Karpas-422 (cell line): ENCODE measurements at regions not wholly inside any gene's neighbourhood (a gene's known extent, or its start where the extent isn't known, plus 50 kb on each side); places are given as distances from the start of the nearest gene placed in this dataset.

ENCODE experiments used
- DNase-seq: peaks from one replicate; pipeline ENCODE4 v3.0.0-alpha.2; 2015
- H2AFZ ChIP-seq: fragments of 200-600 bp; sonication (generic); 2 replicates; pipeline ENCODE4 v1.6.1; 2014; ENCODE audit warnings: antibody characterized with exemption, low read length, mixed read lengths
- H3K27ac ChIP-seq: fragments of 200-600 bp; sonication (generic); 2 replicates; pipeline ENCODE4 v1.5.1; 2014; ENCODE audit warnings: mild to moderate bottlenecking, low read length, moderate library complexity
- H3K27me3 ChIP-seq: fragments of 200-600 bp; sonication (generic); 2 replicates; pipeline ENCODE4 v1.6.1; 2014; ENCODE audit warnings: low read length, mixed read lengths
- H3K36me3 ChIP-seq: fragments of 200-600 bp; sonication (generic); 2 replicates; pipeline ENCODE4 v1.6.1; 2014; ENCODE audit warnings: low read length, mixed read lengths; ENCODE audit not compliant: insufficient read depth
- H3K4me1 ChIP-seq: fragments of 200-600 bp; sonication (generic); 2 replicates; pipeline ENCODE4 v1.6.1; 2014; ENCODE audit warnings: mild to moderate bottlenecking, low read length, mixed read lengths
- H3K4me2 ChIP-seq: fragments of 200-600 bp; sonication (generic); 2 replicates; pipeline ENCODE4 v1.6.1; 2014; ENCODE audit warnings: low read length, low read depth, mild to moderate bottlenecking; ENCODE audit not compliant: poor library complexity, severe bottlenecking
- H3K4me3 ChIP-seq: fragments of 200-600 bp; sonication (generic); 2 replicates; pipeline ENCODE4 v1.5.1; 2014; ENCODE audit warnings: mild to moderate bottlenecking, antibody characterized with exemption, low read length, mixed read lengths
- H3K79me2 ChIP-seq: fragments of 200-600 bp; sonication (generic); 2 replicates; pipeline ENCODE4 v1.6.1; 2014; ENCODE audit warnings: mild to moderate bottlenecking, low read length, mixed read lengths
- H3K9ac ChIP-seq: fragments of 200-600 bp; sonication (generic); 2 replicates; pipeline ENCODE4 v1.6.0; 2014; ENCODE audit warnings: low read length
- H3K9me2 ChIP-seq: fragments of 200-600 bp; sonication (generic), shearing (Covaris generic); replicated peaks from 2 replicates; pipeline ENCODE4 v1.6.0; 2014; ENCODE audit warnings: mild to moderate bottlenecking, low read length, moderate library complexity; ENCODE audit not compliant: insufficient read depth
- H3K9me3 ChIP-seq: fragments of 300-700, 200-600 bp; sonication (generic); 2 replicates; pipeline ENCODE4 v1.6.1; 2014; ENCODE audit warnings: low read length, mixed read lengths
- H4K20me1 ChIP-seq: fragments of 200-600 bp; sonication (generic); 2 replicates; pipeline ENCODE4 v1.6.1; 2014; ENCODE audit warnings: mild to moderate bottlenecking, antibody characterized with exemption, low read length, low read depth; ENCODE audit not compliant: insufficient read depth

DNA sequence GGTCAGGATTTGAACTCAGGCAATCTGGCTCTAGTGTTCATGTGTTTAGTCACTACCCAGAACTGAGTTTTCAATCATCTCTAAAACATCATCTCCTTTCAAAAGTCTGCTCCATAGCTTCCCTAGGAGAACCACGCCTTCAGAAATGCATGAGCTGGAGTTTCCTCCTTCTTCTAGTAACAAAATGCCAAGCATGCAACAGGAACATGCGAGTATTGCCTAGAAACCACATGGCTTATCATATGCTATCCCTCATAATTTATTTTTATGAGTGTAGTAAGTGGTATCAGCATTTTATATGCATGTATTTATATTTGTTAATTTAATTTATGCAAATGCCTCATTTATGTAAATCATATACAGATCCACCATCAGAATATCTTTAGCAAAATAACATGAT lies 170.9 kb downstream of the RAB11FIP2 start:
- Histone ChIP-seq H3K9ac (no peak overlapping the region), H3K27ac (no peak overlapping the region), H2AFZ (no peak overlapping the region), H3K36me3 (no peaks in the 10 kb centered on the region), H3K79me2 (no peaks in the 10 kb centered on the region), H3K4me1 (no peaks in the 10 kb centered on the region), H4K20me1 (no peaks in the 10 kb centered on the region), H3K9me2 (no peaks in the 10 kb centered on the region), H3K27me3 (no peaks in the 10 kb centered on the region), H3K9me3 (no peaks in the 10 kb centered on the region), H3K4me3 (no peak overlapping the region), H3K4me2 (no peak overlapping the region)
- no peak for DNase-seq

DNA sequence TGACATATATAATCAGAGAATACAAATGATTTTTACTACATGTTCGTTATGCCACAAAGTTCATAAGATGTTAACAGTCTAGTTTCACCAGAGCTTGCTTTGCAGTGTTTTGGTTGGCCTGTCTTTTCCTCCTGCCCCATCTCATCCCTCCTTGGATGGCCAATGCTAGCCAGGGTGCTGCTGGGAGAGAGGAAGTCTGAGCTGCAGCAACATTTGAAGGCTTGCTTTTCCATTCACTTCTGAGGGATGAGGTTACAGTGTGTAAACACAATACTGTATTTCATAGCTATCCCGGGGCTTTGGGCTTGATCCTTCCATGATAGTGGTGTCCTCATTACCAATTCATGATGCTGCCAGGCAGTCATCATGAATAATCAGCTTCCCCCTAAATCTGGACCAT lies 170.5 kb downstream of the RAB11FIP2 start:
- no peaks in the 10 kb centered on the region for H3K79me2 ChIP-seq
- H3K9me2 ChIP-seq, result no peaks in the 10 kb centered on the region
- no peaks in the 10 kb centered on the region for H3K9me3 ChIP-seq
- H2AFZ ChIP-seq, result no peak overlapping the region
- H3K27ac ChIP-seq, result no peak overlapping the region
- H3K4me1 ChIP-seq, result no peaks in the 10 kb centered on the region
- H4K20me1 ChIP-seq, result no peaks in the 10 kb centered on the region
- DNase-seq, result no peak
- no peak overlapping the region for H3K9ac ChIP-seq
- H3K4me2 ChIP-seq, result no peak overlapping the region
- H3K4me3 ChIP-seq, result no peak overlapping the region
- H3K36me3 ChIP-seq, result no peaks in the 10 kb centered on the region
- no peaks in the 10 kb centered on the region for H3K27me3 ChIP-seq

DNA sequence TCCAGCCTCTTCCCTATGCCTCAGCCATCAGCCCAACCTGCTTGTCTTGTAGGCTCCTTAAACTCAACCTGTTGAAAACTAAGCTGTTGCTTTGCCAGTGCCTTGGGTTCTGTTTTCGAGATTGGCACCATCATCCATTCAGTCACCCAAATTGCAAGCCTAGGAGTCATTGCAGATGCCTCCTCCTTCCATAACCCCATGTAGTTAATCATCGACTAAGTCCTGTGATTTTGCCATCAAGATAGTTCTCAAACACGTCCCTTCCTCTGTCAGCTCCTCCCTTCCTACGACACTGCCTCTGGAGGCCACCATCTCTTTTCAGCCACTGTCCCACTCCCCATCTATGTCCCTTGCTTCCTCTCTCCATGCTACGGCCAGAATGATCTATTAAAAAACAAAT lies 168.1 kb downstream of the RAB11FIP2 start:
- H3K4me2 ChIP-seq, result no peak overlapping the region

DNA sequence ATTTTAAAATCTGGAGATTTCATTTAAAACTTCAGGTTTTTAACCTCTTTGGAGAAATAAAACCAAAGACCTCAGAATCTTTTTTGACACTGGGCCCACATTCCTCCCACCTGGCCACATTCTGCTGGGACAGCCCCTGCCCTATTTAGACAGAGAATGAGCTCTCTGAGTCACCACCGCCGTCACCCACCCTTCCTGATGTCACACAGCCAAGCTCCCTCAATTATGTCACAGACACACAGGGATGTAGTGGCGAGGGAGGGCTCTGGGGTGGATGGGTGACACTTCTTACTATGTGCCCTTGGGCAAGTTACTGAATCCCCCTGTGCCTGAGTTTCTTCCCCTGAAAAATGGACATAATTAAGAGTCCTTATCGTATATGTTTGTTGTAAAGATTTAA lies 162.6 kb downstream of the RAB11FIP2 start:
- DNase-seq, result no peak
- H2AFZ ChIP-seq, result no peak overlapping the region
- no peaks in the 10 kb centered on the region for H3K9me3 ChIP-seq
- H3K4me3 ChIP-seq, result no peak overlapping the region
- no peaks in the 10 kb centered on the region for H3K36me3 ChIP-seq
- no peaks in the 10 kb centered on the region for H3K79me2 ChIP-seq
- no peak overlapping the region for H3K27ac ChIP-seq
- no peaks in the 10 kb centered on the region for H3K4me1 ChIP-seq
- H3K9ac ChIP-seq, result no peak overlapping the region
- no peaks in the 10 kb centered on the region for H3K27me3 ChIP-seq
- H4K20me1 ChIP-seq, result no peaks in the 10 kb centered on the region
- H3K9me2 ChIP-seq, result no peaks in the 10 kb centered on the region
- no peak overlapping the region for H3K4me2 ChIP-seq

More for the DNA sequence above, 168.1 kb downstream of the RAB11FIP2 start:
- no peaks in the 10 kb centered on the region for H4K20me1 ChIP-seq
- H2AFZ ChIP-seq, result no peak overlapping the region
- H3K27me3 ChIP-seq, result no peaks in the 10 kb centered on the region
- no peak overlapping the region for H3K9ac ChIP-seq
- H3K79me2 ChIP-seq, result no peaks in the 10 kb centered on the region
- no peaks in the 10 kb centered on the region for H3K9me2 ChIP-seq
- H3K36me3 ChIP-seq, result no peaks in the 10 kb centered on the region
- no peaks in the 10 kb centered on the region for H3K4me1 ChIP-seq
- DNase-seq, result no peak
- no peaks in the 10 kb centered on the region for H3K9me3 ChIP-seq
- no peak overlapping the region for H3K4me3 ChIP-seq
- no peak overlapping the region for H3K27ac ChIP-seq

DNA sequence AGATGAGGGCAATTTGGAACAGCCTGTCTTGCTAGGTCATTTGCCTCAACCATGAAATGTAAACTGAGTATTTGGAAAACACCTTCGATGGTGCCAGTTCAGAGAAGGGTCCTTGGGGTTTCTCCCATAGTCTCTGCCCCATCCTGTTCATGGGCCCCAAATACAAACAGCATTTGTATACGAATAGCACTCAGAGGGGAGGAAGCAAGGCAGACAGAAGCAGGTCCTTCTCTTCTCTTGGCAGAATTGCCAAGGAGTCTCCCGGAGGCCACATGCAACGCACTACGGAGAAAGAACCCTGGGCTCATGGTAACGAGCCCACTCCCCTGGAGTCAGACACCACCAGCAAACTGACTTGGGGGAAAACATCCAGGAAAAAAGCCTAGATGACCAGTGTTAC lies 162.1 kb downstream of the RAB11FIP2 start:
- H3K9ac ChIP-seq, result no peak overlapping the region
- no peak for DNase-seq
- no peaks in the 10 kb centered on the region for H3K27me3 ChIP-seq
- no peaks in the 10 kb centered on the region for H3K9me3 ChIP-seq
- H3K4me2 ChIP-seq, result no peak overlapping the region
- H3K79me2 ChIP-seq, result no peaks in the 10 kb centered on the region
- H4K20me1 ChIP-seq, result no peaks in the 10 kb centered on the region
- H3K9me2 ChIP-seq, result no peaks in the 10 kb centered on the region
- no peak overlapping the region for H3K27ac ChIP-seq
- no peak overlapping the region for H2AFZ ChIP-seq
- no peaks in the 10 kb centered on the region for H3K4me1 ChIP-seq
- no peaks in the 10 kb centered on the region for H3K36me3 ChIP-seq
- no peak overlapping the region for H3K4me3 ChIP-seq

DNA sequence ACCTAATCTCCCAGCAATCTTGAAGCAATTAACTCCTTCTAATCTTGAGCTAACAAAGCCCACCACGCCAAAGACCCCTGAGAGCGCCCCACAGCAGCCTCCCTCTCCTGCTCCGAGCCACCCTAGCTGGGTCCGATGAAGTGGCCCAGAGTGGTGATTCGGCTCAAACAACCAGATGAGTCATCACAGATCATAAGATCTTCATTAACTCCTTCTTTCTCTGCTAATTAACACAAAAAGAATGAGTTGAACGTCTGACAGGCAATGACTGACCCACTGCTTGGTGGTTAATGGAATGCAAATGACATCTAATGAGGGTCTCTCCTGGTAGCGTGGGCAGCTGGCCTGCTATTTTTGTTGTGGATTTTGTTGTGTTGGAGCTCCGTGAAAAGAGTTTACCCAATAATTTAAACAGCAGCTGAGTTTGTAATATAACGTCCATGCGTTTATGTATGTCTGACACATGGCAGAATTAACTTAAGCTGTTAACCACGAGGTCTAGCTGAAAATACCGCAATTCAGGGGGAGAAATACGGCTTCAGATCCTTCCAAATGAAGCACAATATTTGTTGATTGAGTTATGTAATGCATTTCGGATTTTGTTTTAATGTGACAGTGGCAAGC lies 161.4 kb downstream of the RAB11FIP2 start:
- no peak overlapping the region for H2AFZ ChIP-seq
- H3K4me3 ChIP-seq, result no peak overlapping the region
- H3K9me3 ChIP-seq, result no peaks in the 10 kb centered on the region
- no peaks in the 10 kb centered on the region for H3K9me2 ChIP-seq
- no peaks in the 10 kb centered on the region for H3K79me2 ChIP-seq
- no peaks in the 10 kb centered on the region for H4K20me1 ChIP-seq
- no peak overlapping the region for H3K4me2 ChIP-seq
- H3K27ac ChIP-seq, result no peak overlapping the region
- no peaks in the 10 kb centered on the region for H3K27me3 ChIP-seq
- no peaks in the 10 kb centered on the region for H3K4me1 ChIP-seq
- H3K36me3 ChIP-seq, result no peaks in the 10 kb centered on the region
- H3K9ac ChIP-seq, result no peak overlapping the region
- no peak for DNase-seq

DNA sequence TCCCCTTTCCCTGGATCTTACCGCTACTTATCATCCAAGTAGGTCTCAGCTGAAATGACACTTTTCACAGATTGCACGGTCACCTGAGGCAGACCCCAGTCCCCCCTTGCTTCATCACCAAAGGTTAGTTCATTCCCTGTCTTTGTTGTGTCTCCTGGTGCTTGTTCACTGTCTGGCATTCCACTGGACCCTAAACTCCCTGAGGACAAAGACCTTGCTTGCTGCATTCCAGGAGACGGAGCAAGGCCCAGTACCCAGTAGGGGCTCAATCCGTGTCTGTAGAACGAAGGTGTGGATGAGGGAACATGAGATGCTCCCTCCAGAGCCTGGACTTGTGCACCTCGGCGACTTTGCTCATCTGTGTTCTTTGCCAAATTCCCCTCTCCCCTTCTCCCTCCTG lies 160.0 kb downstream of the RAB11FIP2 start:
- no peak overlapping the region for H3K27ac ChIP-seq
- no peak overlapping the region for H3K4me3 ChIP-seq
- no peak overlapping the region for H3K9ac ChIP-seq
- H4K20me1 ChIP-seq, result no peaks in the 10 kb centered on the region
- no peak overlapping the region for H3K4me2 ChIP-seq
- H3K79me2 ChIP-seq, result no peaks in the 10 kb centered on the region
- H2AFZ ChIP-seq, result no peak overlapping the region
- H3K9me2 ChIP-seq, result no peaks in the 10 kb centered on the region
- DNase-seq, result no peak
- no peaks in the 10 kb centered on the region for H3K27me3 ChIP-seq
- H3K9me3 ChIP-seq, result no peaks in the 10 kb centered on the region
- H3K4me1 ChIP-seq, result no peaks in the 10 kb centered on the region
- no peaks in the 10 kb centered on the region for H3K36me3 ChIP-seq

DNA sequence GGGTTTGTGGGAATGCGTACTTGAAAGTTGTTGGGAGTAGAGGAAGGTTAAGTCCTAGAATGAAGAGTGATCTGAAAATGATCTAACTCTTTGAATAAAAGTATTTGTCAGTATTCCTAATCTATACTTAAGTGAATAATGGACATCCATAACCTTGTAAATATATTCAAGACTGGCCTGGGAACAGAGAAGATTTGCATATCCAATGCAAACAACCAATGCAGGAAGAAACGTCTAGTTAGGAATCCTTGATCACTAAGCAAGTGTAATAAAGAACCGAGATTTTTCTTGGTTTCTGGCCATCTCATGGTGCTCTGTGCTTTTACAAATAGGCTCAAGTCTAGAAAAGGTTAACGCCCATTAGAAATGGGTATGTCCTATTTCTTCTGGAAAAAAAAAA lies 157.1 kb downstream of the RAB11FIP2 start:
- no peaks in the 10 kb centered on the region for H3K9me3 ChIP-seq
- no peak overlapping the region for H3K4me3 ChIP-seq
- DNase-seq, result no peak
- no peak overlapping the region for H3K9ac ChIP-seq
- no peak overlapping the region for H2AFZ ChIP-seq
- no peaks in the 10 kb centered on the region for H4K20me1 ChIP-seq
- no peaks in the 10 kb centered on the region for H3K79me2 ChIP-seq
- H3K9me2 ChIP-seq, result no peaks in the 10 kb centered on the region
- H3K27ac ChIP-seq, result no peak overlapping the region
- H3K36me3 ChIP-seq, result no peaks in the 10 kb centered on the region
- no peaks in the 10 kb centered on the region for H3K4me1 ChIP-seq
- peaks cover 5% of the 10 kb centered on the region; the same call in 1 of the 2 replicates for H3K27me3 ChIP-seq
- no peak overlapping the region for H3K4me2 ChIP-seq
